Endothelial cell of umbilical vein (primary cell): ENCODE measurements at regions not wholly inside any gene's neighbourhood (a gene's known extent, or its start where the extent isn't known, plus 50 kb on each side); places are given as distances from the start of the nearest gene placed in this dataset.

Experiments used
- BruUV-seq: library from RNA; stranded (reverse); fragments of 400-500 nt; replicated peaks from 2 replicates; lab custom pipeline; 2021; lab: Mats Ljungman, UMichigan
- CTCF ChIA-PET: fragments of 300-600, 350-600 bp; sonication (Branson Sonifier 250); formaldehyde crosslinking; loops from one replicate; lab custom pipeline; 2021; ENCODE audit warnings: antibody characterized with exemption, inconsistent platforms; lab: Charles Lee
- POLR2A ChIA-PET: fragments of 300-600, 350-600 bp; sonication (Branson Sonifier 250); formaldehyde crosslinking; loops from one replicate; lab custom pipeline; 2021; ENCODE audit warnings: antibody characterized with exemption, inconsistent platforms; lab: Charles Lee
- DNase-seq: peaks from one replicate; pipeline ENCODE4 v3.0.0-alpha.2; 2011; ENCODE audit warnings: low read depth, low spot score
- FAIRE-seq: peaks from 2 replicates; lab custom pipeline; 2011; peaks lifted over from hg19 to GRCh38; lab: Jason Lieb, UNC
- H2AFZ ChIP-seq: 2 replicates; pipeline ENCODE4 v1.6.0; 2012; ENCODE audit warnings: low read depth, low read length, control low read depth, inconsistent platforms
- H3K27ac ChIP-seq: 2 replicates; pipeline ENCODE4 v1.5.1; 2011; ENCODE audit warnings: low read depth, mild to moderate bottlenecking, control low read depth, low read length, moderate library complexity; ENCODE audit not compliant: insufficient read depth
- H3K27me3 ChIP-seq, 2 experiments: 2 replicates each; pipeline versions ENCODE4 v1.6.0 to v1.6.1; 2011; ENCODE audit warnings: low read length in 2 of 2, mixed read lengths in 1 of 2; ENCODE audit not compliant: control insufficient read depth in 2 of 2, insufficient read depth in 2 of 2
- H3K36me3 ChIP-seq, 2 experiments: 2 replicates in 1 of 2; 3 replicates in 1 of 2; pipeline ENCODE4 v1.5.1; 2011; ENCODE audit warnings: low read length in 2 of 2, mild to moderate bottlenecking in 1 of 2, moderate library complexity in 1 of 2; ENCODE audit not compliant: control insufficient read depth in 2 of 2, insufficient read depth in 2 of 2; ENCODE audit errors: extremely low read depth in 1 of 2
- H3K4me1 ChIP-seq: 3 replicates; pipeline ENCODE4 v1.5.1; 2011; ENCODE audit warnings: mild to moderate bottlenecking, low read length; ENCODE audit not compliant: control insufficient read depth, insufficient read depth; ENCODE audit errors: extremely low read depth
- H3K4me2 ChIP-seq: 2 replicates; pipeline ENCODE4 v1.6.1; 2011; ENCODE audit warnings: low read length, control low read depth, mixed read lengths; ENCODE audit not compliant: insufficient read depth
- H3K4me3 ChIP-seq, 3 experiments: fragments of 200-600 bp in 1 of 3; sonication (generic), shearing (Covaris generic) in 1 of 3; replicated peaks in 1 of 3; 2 replicates each; pipeline ENCODE4 v1.5.1; 2011 to 2016; ENCODE audit warnings: control low read depth in 3 of 3, low read length in 3 of 3, mild to moderate bottlenecking in 2 of 3, inconsistent platforms in 1 of 3, low read depth in 1 of 3, moderate library complexity in 1 of 3; ENCODE audit not compliant: insufficient read depth in 1 of 3
- H3K79me2 ChIP-seq: 2 replicates; pipeline ENCODE4 v1.6.0; 2012; ENCODE audit warnings: low read length, inconsistent platforms; ENCODE audit not compliant: control insufficient read depth, insufficient read depth
- H3K9ac ChIP-seq: replicated peaks from 2 replicates; pipeline ENCODE3; 2011; ENCODE audit warnings: low read length, control low read depth; ENCODE audit not compliant: insufficient read depth; ENCODE audit errors: extremely low read depth
- H3K9me1 ChIP-seq: replicated peaks from 3 replicates; pipeline ENCODE4 v1.6.0; 2011; ENCODE audit warnings: mild to moderate bottlenecking, low read length; ENCODE audit not compliant: control insufficient read depth, insufficient read depth; ENCODE audit errors: extremely low read depth
- H3K9me3 ChIP-seq: replicated peaks from 2 replicates; pipeline ENCODE4 v1.5.1; 2012; ENCODE audit warnings: low read length, inconsistent platforms; ENCODE audit not compliant: control insufficient read depth, insufficient read depth
- H4K20me1 ChIP-seq: replicated peaks from 2 replicates; pipeline ENCODE3; 2011; ENCODE audit warnings: mild to moderate bottlenecking, low read length; ENCODE audit not compliant: control insufficient read depth, insufficient read depth; ENCODE audit errors: extremely low read depth
- CTCF ChIP-seq, 2 donors: IDR thresholded peaks; 1 replicate in 1 of 2; 2 replicates in 1 of 2; pipeline ENCODE4 v1.5.1; 2011; ENCODE audit warnings: low read length in 2 of 2, mild to moderate bottlenecking in 2 of 2, moderate library complexity in 2 of 2, control low read depth in 1 of 2, inconsistent platforms in 1 of 2, low read depth in 1 of 2; ENCODE audit not compliant: insufficient read depth in 1 of 2; ENCODE audit errors: extremely low read depth in 1 of 2
- EZH2 ChIP-seq: IDR thresholded peaks from 2 replicates; pipeline ENCODE4 v1.6.1; 2012; ENCODE audit warnings: borderline replicate concordance, low read depth, mild to moderate bottlenecking, moderate library complexity, low read length, inconsistent platforms; ENCODE audit not compliant: severe bottlenecking
- FOS ChIP-seq: IDR thresholded peaks from 2 replicates; pipeline ENCODE4 v1.6.1; 2011; ENCODE audit warnings: mild to moderate bottlenecking, low read length, moderate library complexity, borderline replicate concordance; ENCODE audit not compliant: insufficient read depth
- GATA2 ChIP-seq: IDR thresholded peaks from 2 replicates; pipeline ENCODE4 v1.7.0; 2011; ENCODE audit warnings: low read depth, mild to moderate bottlenecking, moderate library complexity, mixed read lengths, low read length; ENCODE audit not compliant: insufficient read length, insufficient read depth
- JUN ChIP-seq: IDR thresholded peaks from 2 replicates; pipeline ENCODE4 v1.6.1; 2011; ENCODE audit warnings: borderline replicate concordance, low read depth; ENCODE audit not compliant: insufficient read length, insufficient read depth
- MAX ChIP-seq: IDR thresholded peaks from 2 replicates; pipeline ENCODE4 v1.6.1; 2011; ENCODE audit not compliant: insufficient read depth, insufficient read length
- MYC ChIP-seq: IDR thresholded peaks from one replicate; pipeline ENCODE4 v1.6.1; 2011; ENCODE audit warnings: mild to moderate bottlenecking, low read depth, low read length
- POLR2A ChIP-seq: IDR thresholded peaks from 2 replicates; pipeline ENCODE4 v1.6.1; 2012; ENCODE audit warnings: low read depth, mild to moderate bottlenecking, control low read depth, low read length
- POLR2AphosphoS5 ChIP-seq: IDR thresholded peaks from 2 replicates; pipeline ENCODE4 v1.6.1; 2012; ENCODE audit warnings: low read depth, mild to moderate bottlenecking, control low read depth, low read length, moderate library complexity; ENCODE audit not compliant: insufficient read depth
- dilution Hi-C: fragments of 300-500 bp; cut with MboI; formaldehyde crosslinking; loops from one replicate; pipeline ENCODE4 v1.15.0; 2019; ENCODE audit warnings: low sequenced_read_pairs; ENCODE audit not compliant: extremely low pct_ligation_motif_present
- intact Hi-C: fragments of 100-400 bp; cut with micrococcal nuclease; formaldehyde crosslinking; loops from one replicate; pipeline ENCODE4 v1.10.0; 2022

GRCh38 chr3:82999777-83000176, 1238.3 kb upstream of the GBE1 start:
- H3K79me2 ChIP-seq, result no peaks in the 10 kb centered on the region
- H2AFZ ChIP-seq, result no peak overlapping the region
- intact Hi-C loops (no loop called here), dilution Hi-C loops (no loop called here)
- no peaks in the 10 kb centered on the region for H3K27me3 ChIP-seq
- no peak for DNase-seq
- no TSS peak for BruUV-seq
- ChIA-PET POLR2A (no interaction called here), CTCF (no interaction called here)
- no peaks in the 10 kb centered on the region for H4K20me1 ChIP-seq
- H3K9ac ChIP-seq, result no peak overlapping the region
- H3K36me3 ChIP-seq, result no peaks in the 10 kb centered on the region
- no peak overlapping the region for H3K27ac ChIP-seq
- H3K4me3 ChIP-seq, result no peak overlapping the region
- TF ChIP-seq GATA2 (no peak), POLR2AphosphoS5 (no peak)
- H3K4me2 ChIP-seq, result no peak overlapping the region
- H3K4me1 ChIP-seq, result no peaks in the 10 kb centered on the region
- H3K9me3 ChIP-seq, result peaks cover 2% of the 10 kb centered on the region
- H3K9me1 ChIP-seq, result no peaks in the 10 kb centered on the region
- no peak for FAIRE-seq

- no TSS peak for BruUV-seq
- dilution Hi-C loops, result no loop called here
- Histone ChIP-seq H3K79me2 (no peaks in the 10 kb centered on the region), H3K9me3 (no peaks in the 10 kb centered on the region), H3K27me3 (no peaks in the 10 kb centered on the region), H4K20me1 (no peaks in the 10 kb centered on the region), H3K27ac (no peak overlapping the region), H2AFZ (no peak overlapping the region), H3K4me1 (no peaks in the 10 kb centered on the region), H3K4me3 (no peak overlapping the region), H3K4me2 (no peak overlapping the region), H3K36me3 (no peaks in the 10 kb centered on the region), H3K9ac (no peak overlapping the region), H3K9me1 (no peaks in the 10 kb centered on the region)
- no peak for TF ChIP-seq POLR2AphosphoS5
- TF ChIP-seq MAX, result no peak
- no peak for TF ChIP-seq JUN
- TF ChIP-seq EZH2, result no peak
- no peak for TF ChIP-seq POLR2A
- no peak for TF ChIP-seq MYC
- no peak for TF ChIP-seq GATA2
- TF ChIP-seq FOS, result no peak
- no peak for TF ChIP-seq CTCF (IDR thresholded peaks at IDR 0.05; ENCODE audit: extremely low read depth in 1 of 2, insufficient read depth in 1 of 2, low read depth in 1 of 2, low read length in 2 of 2)
- DNase-seq (no peak), FAIRE-seq (no peak)
- intact Hi-C loops, result no loop called here
- ChIA-PET POLR2A (no interaction called here), CTCF (no interaction called here)
Measured at GRCh38 chr3:82978368-82978767, 1216.9 kb upstream of the GBE1 start.
